Ovary (tissue), 7 donors: ENCODE measurements at regions not wholly inside any gene's neighbourhood (a gene's known extent, or its start where the extent isn't known, plus 50 kb on each side); places are given as distances from the start of the nearest gene placed in this dataset.
A peak's percentile ranks its signal among the peaks of the same experiment; 100 is the strongest.

Experiments
- DNase-seq, 5 donors: peaks; one replicate each; pipeline ENCODE4 v3.0.0-alpha.2; 2019 to 2020
- H3K27ac ChIP-seq, 2 donors: fragments of 200-600 bp; one replicate each; pipeline versions ENCODE4 v1.5.1 to v1.8.0; 2019 to 2022
- H3K27me3 ChIP-seq: fragments of 200-600 bp; one replicate; pipeline ENCODE4 v1.8.0; 2022
- H3K36me3 ChIP-seq: fragments of 200-600 bp; sonication (generic); one replicate; pipeline ENCODE4 v1.5.1; 2019
- H3K4me1 ChIP-seq: one replicate; pipeline ENCODE4 v1.8.1; 2013; ENCODE audit warnings: mild to moderate bottlenecking, moderate library complexity; ENCODE audit not compliant: insufficient read depth
- H3K4me3 ChIP-seq: fragments of 200-600 bp; sonication (generic); one replicate; pipeline ENCODE4 v1.5.1; 2017
- H3K9me3 ChIP-seq, 2 donors: fragments of 200-600 bp in 1 of 2; sonication (generic) in 1 of 2; one replicate each; pipeline versions ENCODE4 v1.5.1 to v1.8.1; 2013 to 2019; ENCODE audit warnings: mild to moderate bottlenecking in 1 of 2, moderate library complexity in 1 of 2
- EP300 ChIP-seq: sonication (generic); formaldehyde crosslinking; IDR thresholded peaks from one replicate; pipeline ENCODE4 v1.6.1; 2017; ENCODE audit warnings: antibody characterized with exemption
- POLR2A ChIP-seq: fragments of 450-650 bp; IDR thresholded peaks from one replicate; pipeline ENCODE4 v1.6.1; 2017; ENCODE audit warnings: antibody characterized with exemption, mild to moderate bottlenecking, moderate library complexity
- WGBS, 3 donors: extraction: QIAGEN DNeasy Blood & Tissue Kit in 1 of 3; methylation state at CpG; one replicate each; pipeline versions ENCODE4 v1.1.5 to v1.1.7; 2013 to 2017; 5-methylcytosine and 5-hydroxymethylcytosine counted together
- intact Hi-C, 4 donors: fragments of 100-400 bp; cut with DNase I; formaldehyde crosslinking; loops; one replicate each; pipeline versions ENCODE4 v1.11.0 to v1.15.1; 2022 to 2023
- TF ChIP-seq, protein P1 (sequence below), 3 donors: fragments of 450-650 bp in 2 of 3; fragments of 200-600 bp in 1 of 3; IDR thresholded peaks; one replicate each; pipeline versions ENCODE4 v1.5.1 to v1.8.0; 2016 to 2022; ENCODE audit warnings: antibody characterized with exemption in 3 of 3, mild to moderate bottlenecking in 1 of 3
- donor health status: DM: no; HTN: no; CAD: no; lungs with moderate emphysema.
- donor health status: DM: no; HTN: no; CAD: no.
- donor health status: Bipolar disorder and iron deficiency.
- donor health status: DM: no; HTN: no; CAD: no.
- donor health status: DM: yes; HTN: yes; CAD: no.

DNA sequence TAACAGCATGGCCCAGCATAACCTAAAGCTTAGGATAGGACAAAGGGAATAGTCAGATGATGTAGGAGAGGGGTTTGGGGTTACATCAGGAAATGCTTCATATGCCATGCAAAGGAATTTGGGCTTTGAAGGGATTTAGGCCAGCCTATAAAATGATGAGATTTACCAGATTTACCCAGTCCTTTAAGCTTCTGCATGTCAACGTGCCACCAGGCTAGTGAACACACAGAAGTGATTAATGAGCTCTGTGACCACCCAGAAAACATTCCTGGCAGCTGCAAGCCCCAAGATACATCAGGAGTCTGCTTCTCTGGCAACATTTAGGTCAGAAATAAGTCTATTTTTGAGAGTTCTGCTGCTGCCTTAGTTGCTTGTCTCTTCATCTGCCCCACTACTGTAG, 118.3 kb downstream of the LRIG3 start:
- Histone ChIP-seq H3K9me3 (no peaks in the 10 kb centered on the region), H3K4me1 (no peaks in the 10 kb centered on the region), H3K36me3 (no peaks in the 10 kb centered on the region), H3K4me3 (no peak overlapping the region), H3K27ac (no peak overlapping the region), H3K27me3 (no peaks in the 10 kb centered on the region)
- 35 to 62% (median 42%) methylated on average over 1 of the region's 1 CpG for WGBS, 3 donors
- no peak for DNase-seq
- intact Hi-C loops: no loop called here
- TF ChIP-seq POLR2A (no peak), EP300 (no peak)
- TF ChIP-seq, protein P1, sequence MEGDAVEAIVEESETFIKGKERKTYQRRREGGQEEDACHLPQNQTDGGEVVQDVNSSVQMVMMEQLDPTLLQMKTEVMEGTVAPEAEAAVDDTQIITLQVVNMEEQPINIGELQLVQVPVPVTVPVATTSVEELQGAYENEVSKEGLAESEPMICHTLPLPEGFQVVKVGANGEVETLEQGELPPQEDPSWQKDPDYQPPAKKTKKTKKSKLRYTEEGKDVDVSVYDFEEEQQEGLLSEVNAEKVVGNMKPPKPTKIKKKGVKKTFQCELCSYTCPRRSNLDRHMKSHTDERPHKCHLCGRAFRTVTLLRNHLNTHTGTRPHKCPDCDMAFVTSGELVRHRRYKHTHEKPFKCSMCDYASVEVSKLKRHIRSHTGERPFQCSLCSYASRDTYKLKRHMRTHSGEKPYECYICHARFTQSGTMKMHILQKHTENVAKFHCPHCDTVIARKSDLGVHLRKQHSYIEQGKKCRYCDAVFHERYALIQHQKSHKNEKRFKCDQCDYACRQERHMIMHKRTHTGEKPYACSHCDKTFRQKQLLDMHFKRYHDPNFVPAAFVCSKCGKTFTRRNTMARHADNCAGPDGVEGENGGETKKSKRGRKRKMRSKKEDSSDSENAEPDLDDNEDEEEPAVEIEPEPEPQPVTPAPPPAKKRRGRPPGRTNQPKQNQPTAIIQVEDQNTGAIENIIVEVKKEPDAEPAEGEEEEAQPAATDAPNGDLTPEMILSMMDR (IDR thresholded peaks at IDR 0.05): no peak

- WGBS, 3 donors: 6 to 31% (median 15%) methylated on average over 2 of the region's 2 CpGs
- intact Hi-C loops: no loop called here
- no peaks in the 10 kb centered on the region for H3K9me3 ChIP-seq
- DNase-seq: peak in 2 of 5 donors; percentile 10 to 37
- TF ChIP-seq POLR2A (no peak), EP300 (no peak)
- TF ChIP-seq, protein P1 (IDR thresholded peaks at IDR 0.05): no peak
- H3K27me3 ChIP-seq: no peaks in the 10 kb centered on the region
- no peaks in the 10 kb centered on the region for H3K4me1 ChIP-seq
- no peak overlapping the region for H3K4me3 ChIP-seq
- no peak overlapping the region for H3K27ac ChIP-seq
- no peaks in the 10 kb centered on the region for H3K36me3 ChIP-seq
Observed at GRCh38 chr12:58803908-58804307, 116.4 kb downstream of the LRIG3 start.

GRCh38 chr12:58804749-58805148, 115.6 kb downstream of the LRIG3 start:
- Histone ChIP-seq H3K4me3 (no peak overlapping the region), H3K4me1 (no peaks in the 10 kb centered on the region), H3K27me3 (no peaks in the 10 kb centered on the region), H3K9me3 (no peaks in the 10 kb centered on the region), H3K27ac (no peak overlapping the region), H3K36me3 (no peaks in the 10 kb centered on the region)
- 72 to 76% (median 75%) methylated on average over 2 of the region's 2 CpGs for whole genome bisulfite sequencing, 3 donors
- DNase-seq: no peak
- intact Hi-C loops: no loop called here
- TF ChIP-seq EP300: no peak
- TF ChIP-seq POLR2A: no peak
- TF ChIP-seq, protein P1 (IDR thresholded peaks at IDR 0.05): no peak

DNA sequence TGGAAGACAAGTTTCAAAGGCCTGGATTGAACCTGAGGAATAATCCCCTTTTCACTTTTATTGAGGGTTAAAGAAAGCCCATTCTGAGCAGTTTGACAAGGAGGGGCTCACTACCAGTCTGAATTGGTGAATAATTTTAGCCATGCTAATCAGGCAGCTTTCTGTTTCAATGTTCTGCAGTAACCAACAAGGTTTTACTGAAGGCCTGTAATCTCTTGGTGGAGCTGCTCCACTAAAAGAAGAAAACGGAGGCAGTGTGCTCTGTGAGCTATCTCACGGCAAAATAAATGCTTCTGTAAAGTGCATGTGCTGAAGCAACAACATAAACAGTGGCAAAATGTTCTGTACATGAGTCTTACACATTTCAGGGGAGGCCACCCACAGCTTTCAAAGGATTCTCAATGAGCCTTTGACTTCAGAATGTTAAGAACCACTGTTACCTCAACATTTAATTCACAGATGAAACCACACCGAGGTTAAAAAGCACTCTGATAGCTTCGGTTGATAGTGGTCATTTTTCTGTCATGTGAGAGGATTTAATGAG, 111.2 kb downstream of the LRIG3 start:
- Histone ChIP-seq H3K9me3 (no peaks in the 10 kb centered on the region), H3K27ac (no peak overlapping the region), H3K4me3 (no peak overlapping the region), H3K36me3 (no peaks in the 10 kb centered on the region), H3K4me1 (no peaks in the 10 kb centered on the region), H3K27me3 (no peaks in the 10 kb centered on the region)
- WGBS, 3 donors: 47 to 53% (median 49%) methylated on average over 4 of the region's 4 CpGs
- DNase-seq: no peak
- TF ChIP-seq EP300: no peak
- no peak for TF ChIP-seq POLR2A
- TF ChIP-seq, protein P1 (IDR thresholded peaks at IDR 0.05): no peak
- intact Hi-C loops: no loop called here

DNA sequence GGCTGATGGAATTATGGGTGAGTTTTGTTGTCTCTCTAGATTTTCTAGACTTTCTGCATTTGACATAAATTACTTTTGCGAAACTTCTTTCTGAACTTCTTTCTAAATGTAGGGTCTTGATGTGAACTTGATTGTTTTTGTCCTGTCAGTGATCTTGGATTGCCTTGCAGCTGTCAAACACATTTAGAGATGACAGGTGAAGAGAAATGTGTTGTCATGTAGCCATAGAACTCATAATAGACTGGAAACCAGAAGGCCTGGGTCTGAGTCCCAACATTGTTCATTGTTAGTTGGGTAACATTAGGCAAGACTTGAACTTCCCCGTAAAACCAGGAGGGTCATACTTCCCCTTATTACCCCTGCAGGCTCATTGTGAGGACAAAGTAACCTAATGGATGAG, 109.0 kb downstream of the LRIG3 start:
- Histone ChIP-seq H3K4me1 (no peaks in the 10 kb centered on the region), H3K9me3 (no peaks in the 10 kb centered on the region), H3K27me3 (no peaks in the 10 kb centered on the region), H3K4me3 (no peak overlapping the region), H3K27ac (no peak overlapping the region), H3K36me3 (no peaks in the 10 kb centered on the region)
- DNase-seq: no peak
- intact Hi-C loops: no loop called here
- TF ChIP-seq POLR2A: no peak
- no peak for TF ChIP-seq EP300
- TF ChIP-seq, protein P1 (IDR thresholded peaks at IDR 0.05): no peak
- WGBS, 3 donors: 94 to 95% (median 94%) methylated on average over 2 of the region's 2 CpGs
